NB4 (cell line): ENCODE measurements at regions not wholly inside any gene's neighbourhood (a gene's known extent, or its start where the extent isn't known, plus 50 kb on each side); places are given as distances from the start of the nearest gene placed in this dataset.

Source experiments
- CTCF ChIP-seq: IDR thresholded peaks from one replicate; pipeline ENCODE4 v1.5.1; 2012; ENCODE audit warnings: low read depth, low read length
- MYC ChIP-seq: IDR thresholded peaks from 2 replicates; pipeline ENCODE4 v1.6.1; 2011; ENCODE audit warnings: low read depth, low read length
- POLR2A ChIP-seq: IDR thresholded peaks from 2 replicates; pipeline ENCODE4 v1.6.1; 2011; ENCODE audit warnings: mild to moderate bottlenecking; ENCODE audit not compliant: insufficient read length; ENCODE audit errors: extremely low read depth
- TF ChIP-seq, protein P1 (sequence below): IDR thresholded peaks from 2 replicates; pipeline ENCODE4 v1.6.1; 2011; ENCODE audit warnings: low read depth, low read length

- TF ChIP-seq POLR2A (no peak), CTCF (no peak), MYC (no peak)
- TF ChIP-seq, protein P1, sequence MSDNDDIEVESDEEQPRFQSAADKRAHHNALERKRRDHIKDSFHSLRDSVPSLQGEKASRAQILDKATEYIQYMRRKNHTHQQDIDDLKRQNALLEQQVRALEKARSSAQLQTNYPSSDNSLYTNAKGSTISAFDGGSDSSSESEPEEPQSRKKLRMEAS: no peak
Observed at GRCh38 chr16:27645396-27645795, 95.5 kb downstream of the KATNIP start.
